ENCODE measurements at regions not wholly inside any gene's neighbourhood (a gene's known extent, or its start where the extent isn't known, plus 50 kb on each side); places are given as distances from the start of the nearest gene placed in this dataset.

DNA sequence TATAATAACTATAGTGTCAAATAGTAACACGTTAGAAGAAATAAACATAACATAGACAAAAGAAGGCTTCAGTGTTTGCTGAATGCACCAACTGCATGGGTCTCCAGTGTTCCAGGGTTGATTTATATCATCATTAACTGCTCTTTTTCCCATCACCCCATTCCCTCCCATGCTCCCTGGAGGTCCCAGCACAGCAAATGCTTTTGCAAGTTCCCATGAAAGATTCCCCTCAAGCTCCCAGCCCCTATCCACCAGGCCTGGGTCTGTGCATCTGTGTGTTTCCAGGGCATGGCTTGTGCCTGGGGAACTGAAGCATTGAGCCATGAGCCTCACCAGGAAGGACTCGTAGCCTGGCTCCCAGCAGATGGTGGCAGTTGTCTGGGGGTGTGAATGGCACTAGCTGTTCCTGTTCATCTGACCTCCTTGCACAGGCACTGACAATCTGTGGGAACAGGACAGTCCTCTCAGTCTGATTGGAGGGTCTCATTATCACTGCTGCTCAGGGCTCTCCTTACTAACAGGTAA is 164.6 kb upstream of the RMP24 start:
- TF ChIP-seq, protein P1, sequence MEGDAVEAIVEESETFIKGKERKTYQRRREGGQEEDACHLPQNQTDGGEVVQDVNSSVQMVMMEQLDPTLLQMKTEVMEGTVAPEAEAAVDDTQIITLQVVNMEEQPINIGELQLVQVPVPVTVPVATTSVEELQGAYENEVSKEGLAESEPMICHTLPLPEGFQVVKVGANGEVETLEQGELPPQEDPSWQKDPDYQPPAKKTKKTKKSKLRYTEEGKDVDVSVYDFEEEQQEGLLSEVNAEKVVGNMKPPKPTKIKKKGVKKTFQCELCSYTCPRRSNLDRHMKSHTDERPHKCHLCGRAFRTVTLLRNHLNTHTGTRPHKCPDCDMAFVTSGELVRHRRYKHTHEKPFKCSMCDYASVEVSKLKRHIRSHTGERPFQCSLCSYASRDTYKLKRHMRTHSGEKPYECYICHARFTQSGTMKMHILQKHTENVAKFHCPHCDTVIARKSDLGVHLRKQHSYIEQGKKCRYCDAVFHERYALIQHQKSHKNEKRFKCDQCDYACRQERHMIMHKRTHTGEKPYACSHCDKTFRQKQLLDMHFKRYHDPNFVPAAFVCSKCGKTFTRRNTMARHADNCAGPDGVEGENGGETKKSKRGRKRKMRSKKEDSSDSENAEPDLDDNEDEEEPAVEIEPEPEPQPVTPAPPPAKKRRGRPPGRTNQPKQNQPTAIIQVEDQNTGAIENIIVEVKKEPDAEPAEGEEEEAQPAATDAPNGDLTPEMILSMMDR (conservative IDR thresholded peaks at IDR 0.05 in 1 of 2, IDR thresholded peaks at IDR 0.05 in 1 of 2; ENCODE audit: low read depth in 1 of 2, low read length in 2 of 2) = no peak
- TF ChIP-seq EZH2 (IDR thresholded peaks at IDR 0.05; ENCODE audit: low read length, missing control alignments) = no peak
